Adrenal gland (tissue), 5 donors: ENCODE measurements at regions not wholly inside any gene's neighbourhood (a gene's known extent, or its start where the extent isn't known, plus 50 kb on each side); places are given as distances from the start of the nearest gene placed in this dataset.

ENCODE experiments used
- CTCF ChIP-seq, 6 experiments: fragments of 450-650 bp in 4 of 6; fragments of 200-600 bp in 2 of 6; sonication (generic) in 1 of 6; IDR thresholded peaks; 1 replicate in 5 of 6; 2 replicates in 1 of 6; pipeline versions ENCODE4 v1.5.1 to v1.8.0; 2016 to 2021; ENCODE audit warnings: antibody characterized with exemption in 6 of 6, mild to moderate bottlenecking in 2 of 6, moderate library complexity in 1 of 6
- POLR2A ChIP-seq, 2 donors: fragments of 450-650 bp; IDR thresholded peaks; one replicate each; pipeline ENCODE4 v1.6.1; 2017; ENCODE audit warnings: antibody characterized with exemption in 2 of 2, mild to moderate bottlenecking in 2 of 2, moderate library complexity in 1 of 2
- donor health status: DM: no; HTN: no; CAD: no.

GRCh38 chr4:165723051-165723795 lies 149.8 kb upstream of the TLL1 start:
- TF ChIP-seq CTCF (IDR thresholded peaks at IDR 0.05), result no peak
- TF ChIP-seq POLR2A (IDR thresholded peaks at IDR 0.05), result no peak
